ENCODE measurements at regions not wholly inside any gene's neighbourhood (a gene's known extent, or its start where the extent isn't known, plus 50 kb on each side); places are given as distances from the start of the nearest gene placed in this dataset.

DNA sequence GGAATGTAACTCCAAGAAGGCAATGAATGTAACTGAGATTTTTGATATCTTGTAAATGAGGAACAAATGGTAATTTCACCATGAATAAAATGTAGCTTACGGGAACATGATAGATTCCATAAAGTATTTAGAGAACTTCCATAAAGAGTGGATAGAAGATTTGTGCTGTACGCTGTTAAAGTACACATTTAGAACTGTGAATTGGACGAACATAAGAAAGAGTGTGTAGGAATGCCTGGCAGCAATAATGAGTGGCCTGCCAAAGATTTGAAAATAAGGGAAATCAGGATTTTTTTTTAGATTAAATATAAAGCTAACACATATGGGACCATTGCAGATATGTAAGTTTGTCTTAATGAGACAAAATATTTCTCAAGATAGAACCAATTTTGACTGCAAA lies 1153.3 kb upstream of the EYS start:
- DNase-seq (ENCODE audit: low read depth, low spot score): no peak
- in situ Hi-C loops (cut with HindIII; ENCODE audit: low pct_unique_long_range_greater_than_20kb, low sequenced_read_pairs): no loop called here

DNA sequence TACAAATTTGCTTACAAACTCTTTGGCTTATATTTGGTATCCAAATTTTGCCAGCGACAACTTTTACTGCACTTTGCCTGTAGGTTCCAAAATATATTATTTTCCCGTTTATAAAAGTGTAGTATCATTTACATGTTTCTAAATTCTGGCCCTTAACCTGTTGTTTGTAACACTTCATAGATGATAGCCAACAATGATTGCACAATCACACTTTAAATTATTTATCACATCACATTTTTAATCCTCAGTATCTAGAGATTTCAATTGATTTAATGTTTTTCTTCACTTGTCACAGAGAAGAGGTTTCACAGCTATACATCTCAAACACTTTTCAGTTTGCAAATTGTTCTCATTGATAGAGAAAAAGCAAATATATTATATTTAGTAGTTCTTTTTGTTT lies 1151.2 kb upstream of the EYS start:
- in situ Hi-C loops (cut with HindIII; ENCODE audit: low pct_unique_long_range_greater_than_20kb, low sequenced_read_pairs): no loop called here
- no peak for DNase-seq (ENCODE audit: low read depth, low spot score)

DNA sequence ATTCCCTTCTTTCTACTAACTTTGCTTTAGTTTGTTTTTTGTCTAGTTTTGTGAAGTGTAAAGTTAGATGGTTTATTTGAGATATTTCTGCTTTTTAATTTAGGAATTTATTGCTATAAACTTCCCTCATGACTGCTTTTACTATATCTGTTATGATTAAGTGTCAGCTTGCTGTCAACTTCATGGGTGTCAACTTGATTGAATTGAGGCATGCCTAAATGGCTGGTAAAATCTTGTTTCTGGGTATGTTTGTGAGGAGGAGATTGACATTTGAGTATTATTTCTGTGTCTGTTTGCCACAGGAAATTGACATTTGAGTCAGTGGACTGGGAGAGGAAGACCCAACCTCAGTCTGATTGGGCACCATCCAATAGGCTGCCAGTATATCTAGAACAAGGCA lies 1147.0 kb upstream of the EYS start:
- no peak for DNase-seq (ENCODE audit: low read depth, low spot score)
- in situ Hi-C loops (cut with HindIII; ENCODE audit: low pct_unique_long_range_greater_than_20kb, low sequenced_read_pairs): no loop called here

DNA sequence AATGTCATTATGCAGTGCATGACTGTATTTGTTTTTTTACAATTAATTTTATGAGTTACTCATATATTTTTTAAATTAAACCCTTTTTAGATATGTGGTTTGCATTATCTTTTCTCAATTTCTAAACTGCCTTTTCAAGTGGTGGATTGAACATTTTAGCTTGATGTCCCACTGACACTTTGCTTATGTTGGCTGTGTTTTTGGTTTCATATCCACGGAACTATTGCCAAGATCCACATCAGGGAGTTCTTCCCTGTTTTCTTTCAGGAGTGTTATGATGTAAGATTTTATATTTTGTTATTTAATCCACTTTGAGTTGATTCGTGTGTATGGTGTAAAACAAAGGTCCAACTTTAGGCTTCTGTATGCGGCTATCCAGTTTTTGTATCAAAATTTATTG lies 1144.9 kb upstream of the EYS start:
- in situ Hi-C loops (cut with HindIII; ENCODE audit: low pct_unique_long_range_greater_than_20kb, low sequenced_read_pairs): no loop called here
- no peak for DNase-seq (ENCODE audit: low read depth, low spot score)

DNA sequence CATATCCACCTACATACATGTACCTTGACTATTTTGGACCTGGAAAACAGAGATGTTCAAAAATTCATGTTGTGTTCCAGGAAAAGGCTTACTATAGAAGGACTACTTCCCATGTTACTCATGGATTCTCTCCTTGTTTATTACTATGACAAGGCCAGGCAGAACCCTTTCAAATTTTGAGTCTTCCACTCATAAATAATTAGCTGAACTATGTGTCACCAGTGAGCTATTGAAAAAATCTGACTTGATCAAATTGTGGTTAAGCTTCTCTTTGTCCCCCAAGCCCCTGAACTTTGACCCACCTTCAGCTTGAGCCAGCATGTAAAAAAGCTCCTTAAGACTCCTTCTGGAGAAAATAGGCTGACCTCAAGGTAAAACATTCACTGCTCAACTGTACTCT lies 1142.8 kb upstream of the EYS start:
- DNase-seq (ENCODE audit: low read depth, low spot score): no peak
- in situ Hi-C loops (cut with HindIII; ENCODE audit: low pct_unique_long_range_greater_than_20kb, low sequenced_read_pairs): no loop called here

- in situ Hi-C loops (cut with HindIII; ENCODE audit: low pct_unique_long_range_greater_than_20kb, low sequenced_read_pairs): no loop called here
- DNase-seq (ENCODE audit: low read depth, low spot score): no peak
These were observed 1141.4 kb upstream of the EYS start for GRCh38 chr6:66848244-66848953.

- DNase-seq (ENCODE audit: low read depth, low spot score): no peak
- in situ Hi-C loops (cut with HindIII; ENCODE audit: low pct_unique_long_range_greater_than_20kb, low sequenced_read_pairs): no loop called here
These were observed 1131.7 kb upstream of the EYS start for GRCh38 chr6:66838764-66839163.

GRCh38 chr6:66825539-66825938 lies 1118.5 kb upstream of the EYS start:
- DNase-seq (ENCODE audit: low read depth, low spot score): no peak

GRCh38 chr6:66814156-66814555 lies 1107.1 kb upstream of the EYS start:
- in situ Hi-C loops (cut with HindIII; ENCODE audit: low pct_unique_long_range_greater_than_20kb, low sequenced_read_pairs): no loop called here
- no peak for DNase-seq (ENCODE audit: low read depth, low spot score)

More at GRCh38 chr6:66825539-66825938, 1118.5 kb upstream of the EYS start:
- in situ Hi-C loops (cut with HindIII; ENCODE audit: low pct_unique_long_range_greater_than_20kb, low sequenced_read_pairs): no loop called here

DNA sequence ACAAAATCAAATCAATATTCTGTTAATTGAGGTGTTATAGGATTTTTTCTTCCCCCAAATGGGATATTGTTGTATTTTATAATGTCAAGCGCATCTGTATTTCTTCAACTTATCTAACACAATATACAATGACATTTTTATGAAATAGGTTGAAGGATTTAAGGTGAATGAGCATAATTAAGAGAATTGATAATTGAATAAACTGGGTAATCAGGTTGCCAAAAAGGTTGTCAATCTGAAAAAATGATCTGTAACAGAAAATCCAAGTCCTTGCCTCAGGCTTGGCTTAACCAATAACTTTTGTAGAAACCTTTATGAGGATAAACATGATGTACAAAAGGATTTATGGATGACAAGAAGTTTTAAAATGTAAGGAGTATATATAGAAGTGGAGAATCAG lies 1101.7 kb upstream of the EYS start:
- no peak for DNase-seq (ENCODE audit: low read depth, low spot score)
- in situ Hi-C loops (cut with HindIII; ENCODE audit: low pct_unique_long_range_greater_than_20kb, low sequenced_read_pairs): no loop called here

GRCh38 chr6:66796987-66797386 lies 1090.0 kb upstream of the EYS start:
- in situ Hi-C loops (cut with HindIII; ENCODE audit: low pct_unique_long_range_greater_than_20kb, low sequenced_read_pairs): no loop called here
- no peak for DNase-seq (ENCODE audit: low read depth, low spot score)

DNA sequence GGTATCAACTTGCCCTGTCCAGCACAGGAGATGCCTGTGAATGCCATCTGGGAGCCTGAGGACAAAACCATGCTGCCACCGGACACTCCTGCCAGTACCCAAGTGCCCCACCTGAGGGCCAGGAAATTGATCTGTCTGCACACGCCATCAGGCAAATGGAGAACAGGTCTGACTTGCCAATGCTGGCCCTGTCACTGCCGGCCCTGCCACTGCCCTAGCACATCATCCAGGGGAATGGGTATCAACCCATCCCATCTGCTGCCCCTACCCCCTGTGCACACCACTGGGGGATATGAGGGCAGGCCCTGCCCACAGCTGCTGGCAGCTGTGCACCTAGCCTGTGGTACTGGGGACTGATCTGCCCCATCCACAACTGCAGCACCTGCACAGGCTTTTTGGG lies 1081.6 kb upstream of the EYS start:
- in situ Hi-C loops (cut with HindIII; ENCODE audit: low pct_unique_long_range_greater_than_20kb, low sequenced_read_pairs): no loop called here
- no peak for DNase-seq (ENCODE audit: low read depth, low spot score)

GRCh38 chr6:66772800-66773199 lies 1065.8 kb upstream of the EYS start:
- DNase-seq (ENCODE audit: low read depth, low spot score): no peak

DNA sequence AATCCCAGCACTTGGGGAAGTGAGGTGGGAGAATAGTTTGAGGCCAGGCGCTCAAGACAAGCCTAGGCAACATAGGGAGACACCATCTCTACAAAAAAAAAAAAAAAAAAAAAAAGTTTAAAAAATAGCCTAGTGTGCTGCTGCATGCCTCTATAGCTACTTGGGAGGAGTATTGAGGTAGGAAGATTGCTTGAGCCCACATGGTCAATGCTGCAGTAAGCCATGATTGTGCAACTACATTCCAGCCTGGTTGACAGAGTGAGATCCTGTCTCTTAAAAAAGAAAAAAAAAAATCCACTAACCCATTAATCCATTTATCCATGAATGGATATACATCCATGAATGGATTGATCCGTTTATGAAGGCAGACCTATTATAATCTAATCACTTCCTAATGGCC lies 1064.6 kb upstream of the EYS start:
- no peak for DNase-seq (ENCODE audit: low read depth, low spot score)

More at GRCh38 chr6:66772800-66773199, 1065.8 kb upstream of the EYS start:
- in situ Hi-C loops (cut with HindIII; ENCODE audit: low pct_unique_long_range_greater_than_20kb, low sequenced_read_pairs): no loop called here

DNA sequence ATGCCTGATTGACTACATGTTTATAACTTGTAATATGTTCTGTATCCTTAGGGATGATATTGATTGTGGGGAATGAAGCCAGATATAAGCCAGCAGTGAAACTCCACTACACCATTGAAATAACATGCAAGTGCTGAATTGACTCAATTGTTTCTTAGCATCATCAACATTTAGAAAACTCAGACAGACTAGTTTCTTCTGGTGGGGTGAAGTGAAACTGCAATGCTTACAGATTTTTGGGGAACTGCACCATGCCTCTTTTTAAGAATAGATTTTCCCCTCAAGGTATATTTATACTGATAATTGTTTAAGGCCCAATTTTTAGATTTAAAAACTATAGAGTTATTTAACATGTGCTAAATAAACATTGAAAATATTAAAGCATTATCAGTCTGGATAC lies 1044.6 kb upstream of the EYS start:
- DNase-seq (ENCODE audit: low read depth, low spot score): no peak
- in situ Hi-C loops (cut with HindIII; ENCODE audit: low pct_unique_long_range_greater_than_20kb, low sequenced_read_pairs): no loop called here

More for the DNA sequence above, 1064.6 kb upstream of the EYS start:
- in situ Hi-C loops (cut with HindIII; ENCODE audit: low pct_unique_long_range_greater_than_20kb, low sequenced_read_pairs): no loop called here

DNA sequence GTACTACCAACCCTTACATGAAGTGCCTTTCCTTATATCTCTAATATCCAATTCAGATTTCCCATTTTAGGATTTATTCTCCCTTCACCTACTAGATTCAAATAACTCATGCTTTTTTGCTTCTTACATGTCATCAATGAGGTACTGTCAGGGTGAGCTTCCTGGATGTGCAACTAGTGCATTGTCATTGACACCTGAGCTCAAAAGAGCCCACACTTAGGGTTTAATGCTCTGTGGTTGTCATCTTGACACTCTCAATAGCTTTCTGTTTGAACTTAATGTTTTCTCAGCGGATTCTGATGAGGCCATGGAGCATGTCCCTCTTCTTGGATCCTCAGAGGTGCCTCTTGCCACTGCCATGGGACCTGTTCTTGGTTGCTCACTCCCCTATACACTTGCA lies 1033.3 kb upstream of the EYS start:
- in situ Hi-C loops (cut with HindIII; ENCODE audit: low pct_unique_long_range_greater_than_20kb, low sequenced_read_pairs): no loop called here
- no peak for DNase-seq (ENCODE audit: low read depth, low spot score)

- no peak for DNase-seq (ENCODE audit: low read depth, low spot score)
- in situ Hi-C loops (cut with HindIII; ENCODE audit: low pct_unique_long_range_greater_than_20kb, low sequenced_read_pairs): no loop called here
These were observed 1028.3 kb upstream of the EYS start for GRCh38 chr6:66735106-66735890.

- DNase-seq (ENCODE audit: low read depth, low spot score): no peak
- in situ Hi-C loops (cut with HindIII; ENCODE audit: low pct_unique_long_range_greater_than_20kb, low sequenced_read_pairs): no loop called here
These were observed 1024.3 kb upstream of the EYS start for GRCh38 chr6:66731310-66731709.

DNA sequence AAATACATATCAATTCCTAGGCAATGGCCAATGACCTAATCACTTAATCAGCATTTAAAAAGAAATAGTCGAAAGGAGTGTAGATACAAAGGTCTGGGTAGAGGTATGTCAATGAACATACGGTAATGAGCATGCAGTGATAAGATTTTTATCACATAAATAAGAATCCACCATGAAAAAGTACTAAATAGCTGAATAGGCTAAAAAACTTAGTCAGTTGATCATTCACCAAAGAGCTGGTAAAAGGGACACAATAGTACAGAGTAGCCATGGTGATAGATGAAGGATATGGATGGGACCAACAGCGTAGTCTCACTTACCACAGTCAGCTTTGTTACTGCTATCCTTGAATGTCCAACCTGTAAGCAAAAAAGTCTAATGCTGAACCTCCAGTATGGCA lies 1018.6 kb upstream of the EYS start:
- in situ Hi-C loops (cut with HindIII; ENCODE audit: low pct_unique_long_range_greater_than_20kb, low sequenced_read_pairs): no loop called here
- no peak for DNase-seq (ENCODE audit: low read depth, low spot score)

All from SK-MEL-5 (cell line).